OCI-LY3 (cell line): ENCODE measurements at regions not wholly inside any gene's neighbourhood (a gene's known extent, or its start where the extent isn't known, plus 50 kb on each side); places are given as distances from the start of the nearest gene placed in this dataset.

Source experiments
- CTCF ChIP-seq: fragments of 200-600, 300-600 bp; sonication (generic); IDR thresholded peaks from 2 replicates; pipeline ENCODE4 v1.5.1; 2014; ENCODE audit warnings: antibody characterized with exemption, low read length, low read depth
- EZH2phosphoT487 ChIP-seq: fragments of 200-600 bp; shearing (Covaris generic); IDR thresholded peaks from 2 replicates; pipeline ENCODE4 v1.6.1; 2018; ENCODE audit warnings: antibody characterized with exemption, mixed run types, low read depth

DNA sequence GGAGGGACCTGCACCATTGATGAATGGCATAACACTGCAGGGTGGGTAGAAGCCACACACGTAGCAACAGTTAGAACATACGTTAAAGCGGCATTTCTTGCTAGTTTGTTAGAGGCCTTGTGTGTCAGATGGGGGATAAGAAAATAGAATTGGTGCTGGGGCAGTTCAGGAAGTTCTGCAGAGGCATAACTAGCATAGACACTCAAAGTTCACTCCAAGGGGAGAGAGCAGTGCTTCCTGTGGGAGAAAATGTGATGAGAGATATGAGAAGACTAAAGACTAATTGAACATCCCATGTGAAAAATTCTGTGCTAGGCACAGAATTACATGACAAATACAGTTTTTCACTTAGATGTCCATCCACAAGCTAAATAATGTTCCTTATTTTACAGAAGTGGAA, 327.1 kb downstream of the ZNF621 start:
- TF ChIP-seq CTCF (no peak), EZH2phosphoT487 (no peak)
